Neural progenitor cell (in vitro differentiated cells): ENCODE measurements at regions not wholly inside any gene's neighbourhood (a gene's known extent, or its start where the extent isn't known, plus 50 kb on each side); places are given as distances from the start of the nearest gene placed in this dataset.

ENCODE experiments used
- DNase-seq: peaks from one replicate; pipeline ENCODE4 v3.0.0-alpha.2; 2016; ENCODE audit warnings: low spot score
- H2AFZ ChIP-seq: fragments of 200-600 bp; sonication (generic); replicated peaks from 2 replicates; pipeline ENCODE4 v1.6.1; 2016; ENCODE audit warnings: antibody characterized with exemption
- H3F3A ChIP-seq: fragments of 200-600 bp; sonication (generic); 2 replicates; pipeline ENCODE4 v1.6.1; 2016; ENCODE audit warnings: antibody characterized with exemption, low read depth
- H3K27ac ChIP-seq: fragments of 200-600 bp; sonication (generic); 2 replicates; pipeline ENCODE4 v1.5.1; 2016; ENCODE audit warnings: mild to moderate bottlenecking
- H3K27me3 ChIP-seq: fragments of 200-600 bp; sonication (generic); 2 replicates; pipeline ENCODE4 v1.6.1; 2016; ENCODE audit warnings: mild to moderate bottlenecking, moderate library complexity
- H3K36me3 ChIP-seq: fragments of 200-600 bp; sonication (generic); 2 replicates; pipeline ENCODE4 v1.5.1; 2016
- H3K4me1 ChIP-seq: fragments of 200-600 bp; sonication (generic); 2 replicates; pipeline ENCODE4 v1.6.1; 2016; ENCODE audit warnings: mixed run types
- H3K4me2 ChIP-seq: fragments of 200-600 bp; sonication (generic); 2 replicates; pipeline ENCODE4 v1.6.1; 2016
- H3K4me3 ChIP-seq: fragments of 200-600 bp; sonication (generic); 2 replicates; pipeline ENCODE4 v1.5.1; 2016
- H3K79me2 ChIP-seq: fragments of 200-600 bp; sonication (generic); 2 replicates; pipeline ENCODE4 v1.6.1; 2016; ENCODE audit warnings: low read depth
- H3K9ac ChIP-seq: fragments of 200-600 bp; sonication (generic); 2 replicates; pipeline ENCODE4 v1.6.1; 2016
- H3K9me3 ChIP-seq: fragments of 200-600 bp; sonication (generic); 2 replicates; pipeline ENCODE4 v1.5.1; 2016; ENCODE audit warnings: low read depth
- H4K20me1 ChIP-seq: fragments of 200-600 bp; sonication (generic); 2 replicates; pipeline ENCODE4 v1.6.1; 2016; ENCODE audit warnings: low read depth
- H3K27ac Mint-ChIP-seq: 3 replicates; pipeline ENCODE4 v1.8.0; 2021; ENCODE audit warnings: mixed read lengths
- H3K27me3 Mint-ChIP-seq: 2 replicates; pipeline ENCODE4 v1.8.0; 2022; ENCODE audit warnings: low read depth, mild to moderate bottlenecking, inconsistent platforms, moderate library complexity, mixed read lengths; ENCODE audit not compliant: insufficient read depth
- H3K36me3 Mint-ChIP-seq: 3 replicates; pipeline ENCODE4 v1.8.0; 2021; ENCODE audit warnings: mixed read lengths
- H3K4me1 Mint-ChIP-seq: 3 replicates; pipeline ENCODE4 v1.8.0; 2021; ENCODE audit warnings: mixed read lengths
- H3K4me3 Mint-ChIP-seq: 3 replicates; pipeline ENCODE4 v1.8.0; 2021; ENCODE audit warnings: mild to moderate bottlenecking, moderate library complexity, mixed read lengths
- H3K9me3 Mint-ChIP-seq: 3 replicates; pipeline ENCODE4 v1.8.0; 2020; ENCODE audit warnings: mixed read lengths
- CTCF ChIP-seq: fragments of 200-600 bp; sonication (generic); IDR thresholded peaks from 2 replicates; pipeline ENCODE4 v1.5.1; 2017; ENCODE audit warnings: antibody characterized with exemption, mild to moderate bottlenecking
- EZH2 ChIP-seq: fragments of 200-600 bp; sonication (generic); IDR thresholded peaks from 2 replicates; pipeline ENCODE4 v1.6.1; 2017; ENCODE audit warnings: antibody characterized with exemption, mild to moderate bottlenecking, moderate library complexity
- EZH2phosphoT487 ChIP-seq: fragments of 200-600 bp; sonication (generic); IDR thresholded peaks from 2 replicates; pipeline ENCODE4 v1.6.1; 2017; ENCODE audit warnings: antibody characterized with exemption

DNA sequence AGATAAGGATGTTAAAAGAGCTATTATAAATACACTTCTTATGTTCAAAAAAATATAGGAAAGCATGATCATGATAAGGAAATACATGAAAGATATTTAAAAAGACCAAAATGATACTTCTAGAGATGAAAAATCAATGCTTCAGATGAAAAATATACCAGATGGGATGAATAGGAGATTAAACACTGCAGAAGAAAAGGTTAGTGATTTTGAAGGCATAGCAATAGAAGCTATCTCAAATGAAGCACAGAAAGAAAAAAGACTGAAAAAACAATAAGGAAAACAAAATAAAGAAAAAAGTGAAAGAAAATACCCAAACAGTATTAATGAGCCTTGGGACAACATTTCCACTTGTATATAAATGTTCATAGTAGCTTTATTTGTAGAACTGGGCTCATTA is 80.7 kb upstream of the LEF1 start:
- H3K27ac ChIP-seq: no peak overlapping the region
- no peak overlapping the region for H3K4me3 ChIP-seq
- peaks cover 5% of the 10 kb centered on the region for H3K9me3 ChIP-seq
- no peak overlapping the region for H2AFZ ChIP-seq
- no peaks in the 10 kb centered on the region for H3K36me3 ChIP-seq
- Mint-ChIP-seq H3K4me3 (no peak overlapping the region), H3K27ac (no peak overlapping the region), H3K4me1 (peaks cover 17% of the 10 kb centered on the region), H3K36me3 (no peaks in the 10 kb centered on the region), H3K9me3 (peaks cover 8% of the 10 kb centered on the region), H3K27me3 (peaks cover 8% of the 10 kb centered on the region)
- H3K4me2 ChIP-seq: no peak overlapping the region
- no peaks in the 10 kb centered on the region for H3K27me3 ChIP-seq
- no peaks in the 10 kb centered on the region for H4K20me1 ChIP-seq
- H3F3A ChIP-seq: no peaks in the 10 kb centered on the region
- no peak overlapping the region for H3K9ac ChIP-seq
- no peak for TF ChIP-seq EZH2
- TF ChIP-seq CTCF: no peak
- TF ChIP-seq EZH2phosphoT487: no peak
- no peak for DNase-seq
- H3K79me2 ChIP-seq: no peaks in the 10 kb centered on the region
- H3K4me1 ChIP-seq: peaks cover 8% of the 10 kb centered on the region

- H3K79me2 ChIP-seq: no peaks in the 10 kb centered on the region
- H3F3A ChIP-seq: no peaks in the 10 kb centered on the region
- peaks cover 5% of the 10 kb centered on the region for H3K9me3 ChIP-seq
- no peak overlapping the region for H3K4me2 ChIP-seq
- no peak overlapping the region for H3K4me3 ChIP-seq
- H3K27ac ChIP-seq: no peak overlapping the region
- DNase-seq: peak; percentile 69
- Mint-ChIP-seq H3K9me3 (peaks cover 8% of the 10 kb centered on the region), H3K27me3 (peaks cover 8% of the 10 kb centered on the region), H3K4me1 (peaks cover 17% of the 10 kb centered on the region), H3K4me3 (no peak overlapping the region), H3K27ac (no peak overlapping the region), H3K36me3 (no peaks in the 10 kb centered on the region)
- H2AFZ ChIP-seq: no peak overlapping the region
- no peaks in the 10 kb centered on the region for H3K36me3 ChIP-seq
- H3K27me3 ChIP-seq: no peaks in the 10 kb centered on the region
- TF ChIP-seq EZH2 (no peak), EZH2phosphoT487 (no peak), CTCF (no peak)
- H3K9ac ChIP-seq: no peak overlapping the region
- peaks cover 8% of the 10 kb centered on the region for H3K4me1 ChIP-seq
- no peaks in the 10 kb centered on the region for H4K20me1 ChIP-seq
These were observed 78.8 kb upstream of the LEF1 start for GRCh38 chr4:108247387-108248049.

- Histone ChIP-seq H2AFZ (no peak overlapping the region), H3K4me1 (peaks cover 8% of the 10 kb centered on the region), H4K20me1 (no peaks in the 10 kb centered on the region), H3K27ac (no peak overlapping the region), H3K79me2 (no peaks in the 10 kb centered on the region), H3K9me3 (peaks cover 5% of the 10 kb centered on the region), H3K9ac (no peak overlapping the region), H3K4me2 (no peak overlapping the region), H3K36me3 (no peaks in the 10 kb centered on the region), H3F3A (no peaks in the 10 kb centered on the region), H3K27me3 (no peaks in the 10 kb centered on the region), H3K4me3 (no peak overlapping the region)
- no peak for DNase-seq
- Mint-ChIP-seq H3K27ac (no peak overlapping the region), H3K9me3 (peaks cover 5% of the 10 kb centered on the region), H3K4me3 (no peak overlapping the region), H3K4me1 (peaks cover 17% of the 10 kb centered on the region), H3K36me3 (no peaks in the 10 kb centered on the region), H3K27me3 (peaks cover 3% of the 10 kb centered on the region)
- no peak for TF ChIP-seq CTCF
- TF ChIP-seq EZH2: no peak
- TF ChIP-seq EZH2phosphoT487: no peak
These were observed 75.9 kb upstream of the LEF1 start for GRCh38 chr4:108244606-108245005.
